ENCODE measurements at regions not wholly inside any gene's neighbourhood (a gene's known extent, or its start where the extent isn't known, plus 50 kb on each side); places are given as distances from the start of the nearest gene placed in this dataset.

DNA sequence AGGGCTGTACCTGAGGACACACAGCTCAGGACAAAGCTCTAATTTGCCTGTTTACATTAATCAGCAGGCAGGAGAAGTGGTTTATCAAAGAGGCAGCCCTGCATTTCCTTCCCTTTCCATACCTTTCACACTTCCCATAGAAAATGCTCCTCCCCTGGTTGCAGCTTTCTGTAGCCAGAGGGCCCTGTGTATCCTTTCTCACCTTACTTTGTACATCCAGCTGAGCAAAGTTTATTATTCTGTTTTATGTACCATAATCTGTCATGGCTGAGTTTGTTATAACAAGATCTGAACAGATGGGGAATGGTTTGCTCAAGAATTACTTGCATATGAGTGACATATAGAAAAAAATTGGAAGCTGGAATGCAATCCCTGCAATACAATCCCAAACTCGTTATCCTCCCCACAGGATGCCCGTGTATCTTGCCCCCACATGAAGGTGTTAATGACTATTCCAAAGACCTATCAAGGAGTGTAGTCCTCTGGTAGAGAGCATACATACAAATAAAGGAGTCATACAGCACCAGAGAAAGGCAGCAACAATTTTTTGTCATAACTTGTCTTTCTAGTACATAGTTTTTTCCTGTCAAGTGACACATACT lies 1025.8 kb upstream of the KLHL29 start:
- H3K9me3 ChIP-seq (ENCODE audit: control insufficient read depth, insufficient read depth, low read length): no peaks in the 10 kb centered on the region
- ATAC-seq (no peak), DNase-seq (no peak)
- Mint-ChIP-seq H3K27ac (no peak overlapping the region), H3K4me3 (no peak overlapping the region), H3K36me3 (no peaks in the 10 kb centered on the region), H3K4me1 (no peaks in the 10 kb centered on the region), H3K9me3 (peaks cover 3 to 7% of the 10 kb centered on the region in 2 donors), H3K27me3 (ENCODE audit: low read depth in 2 of 2) (no peaks in the 10 kb centered on the region)
- H3K36me3 ChIP-seq (ENCODE audit: control insufficient read depth, insufficient read depth, low read length): no peaks in the 10 kb centered on the region
- no peak overlapping the region for H3K27ac ChIP-seq (ENCODE audit: low read length)
- intact Hi-C loops (cut with micrococcal nuclease): no loop called here
- no peak overlapping the region for H3K4me3 ChIP-seq (ENCODE audit: low read length)
- no peaks in the 10 kb centered on the region for H3K4me1 ChIP-seq (ENCODE audit: control insufficient read depth, insufficient read depth, low read length)
- TF ChIP-seq, protein P1, sequence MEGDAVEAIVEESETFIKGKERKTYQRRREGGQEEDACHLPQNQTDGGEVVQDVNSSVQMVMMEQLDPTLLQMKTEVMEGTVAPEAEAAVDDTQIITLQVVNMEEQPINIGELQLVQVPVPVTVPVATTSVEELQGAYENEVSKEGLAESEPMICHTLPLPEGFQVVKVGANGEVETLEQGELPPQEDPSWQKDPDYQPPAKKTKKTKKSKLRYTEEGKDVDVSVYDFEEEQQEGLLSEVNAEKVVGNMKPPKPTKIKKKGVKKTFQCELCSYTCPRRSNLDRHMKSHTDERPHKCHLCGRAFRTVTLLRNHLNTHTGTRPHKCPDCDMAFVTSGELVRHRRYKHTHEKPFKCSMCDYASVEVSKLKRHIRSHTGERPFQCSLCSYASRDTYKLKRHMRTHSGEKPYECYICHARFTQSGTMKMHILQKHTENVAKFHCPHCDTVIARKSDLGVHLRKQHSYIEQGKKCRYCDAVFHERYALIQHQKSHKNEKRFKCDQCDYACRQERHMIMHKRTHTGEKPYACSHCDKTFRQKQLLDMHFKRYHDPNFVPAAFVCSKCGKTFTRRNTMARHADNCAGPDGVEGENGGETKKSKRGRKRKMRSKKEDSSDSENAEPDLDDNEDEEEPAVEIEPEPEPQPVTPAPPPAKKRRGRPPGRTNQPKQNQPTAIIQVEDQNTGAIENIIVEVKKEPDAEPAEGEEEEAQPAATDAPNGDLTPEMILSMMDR (IDR thresholded peaks at IDR 0.05): no peak
- WGBS (ENCODE audit: insufficient coverage): no CpG with 5 or more reads among the region's 2 CpGs
- H3K27me3 ChIP-seq (ENCODE audit: control insufficient read depth, insufficient read depth, low read length): no peaks in the 10 kb centered on the region

GRCh38 chr2:22360735-22361374 lies 1024.1 kb upstream of the KLHL29 start:
- DNase-seq (no peak), ATAC-seq (no peak)
- Histone ChIP-seq H3K4me1 (ENCODE audit: control insufficient read depth, insufficient read depth, low read length) (no peaks in the 10 kb centered on the region), H3K27me3 (ENCODE audit: control insufficient read depth, insufficient read depth, low read length) (no peaks in the 10 kb centered on the region), H3K27ac (ENCODE audit: low read length) (no peak overlapping the region), H3K4me3 (ENCODE audit: low read length) (no peak overlapping the region), H3K36me3 (ENCODE audit: control insufficient read depth, insufficient read depth, low read length) (no peaks in the 10 kb centered on the region), H3K9me3 (ENCODE audit: control insufficient read depth, insufficient read depth, low read length) (no peaks in the 10 kb centered on the region)
- Mint-ChIP-seq H3K27ac (no peak overlapping the region), H3K27me3 (ENCODE audit: low read depth in 2 of 2) (no peaks in the 10 kb centered on the region), H3K36me3 (no peaks in the 10 kb centered on the region), H3K4me1 (no peaks in the 10 kb centered on the region), H3K4me3 (no peak overlapping the region), H3K9me3 (peaks cover 3 to 8% of the 10 kb centered on the region in 2 donors)
- intact Hi-C loops (cut with micrococcal nuclease): no loop called here
- TF ChIP-seq, protein P1 (IDR thresholded peaks at IDR 0.05): no peak
- 58% methylated on average over 4 of the region's 4 CpGs for WGBS (ENCODE audit: insufficient coverage)

DNA sequence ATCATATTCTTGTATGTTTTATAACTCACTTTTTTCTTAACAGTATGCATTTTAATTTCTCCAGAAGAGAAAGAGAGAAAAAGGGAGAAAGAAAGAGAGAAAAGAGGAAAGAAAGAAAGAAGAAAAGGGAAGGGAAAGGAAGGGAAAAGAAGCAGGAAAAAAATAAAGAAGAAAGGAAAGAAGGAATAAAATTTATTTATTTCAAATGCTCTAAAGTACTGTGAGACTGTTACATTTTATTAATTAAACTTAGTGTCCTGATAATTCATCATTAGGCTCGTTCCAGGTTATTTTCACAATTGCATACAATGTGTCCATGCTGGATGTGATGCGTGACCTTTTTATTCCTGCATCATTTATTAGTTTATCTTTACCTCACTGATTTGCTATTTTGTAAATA lies 1023.4 kb upstream of the KLHL29 start:
- ATAC-seq (no peak), DNase-seq (no peak)
- H3K9me3 Mint-ChIP-seq: peaks cover 3 to 8% of the 10 kb centered on the region in 2 donors
- TF ChIP-seq, protein P1 (IDR thresholded peaks at IDR 0.05): no peak
- Histone ChIP-seq H3K9me3 (ENCODE audit: control insufficient read depth, insufficient read depth, low read length) (no peaks in the 10 kb centered on the region), H3K4me1 (ENCODE audit: control insufficient read depth, insufficient read depth, low read length) (no peaks in the 10 kb centered on the region), H3K36me3 (ENCODE audit: control insufficient read depth, insufficient read depth, low read length) (no peaks in the 10 kb centered on the region), H3K27ac (ENCODE audit: low read length) (no peak overlapping the region), H3K4me3 (ENCODE audit: low read length) (no peak overlapping the region), H3K27me3 (ENCODE audit: control insufficient read depth, insufficient read depth, low read length) (no peaks in the 10 kb centered on the region)
- no peaks in the 10 kb centered on the region for H3K27me3 Mint-ChIP-seq (ENCODE audit: low read depth in 2 of 2)
- H3K4me1 Mint-ChIP-seq: no peaks in the 10 kb centered on the region
- no peak overlapping the region for H3K4me3 Mint-ChIP-seq
- intact Hi-C loops (cut with micrococcal nuclease): no loop called here
- no peak overlapping the region for H3K27ac Mint-ChIP-seq
- 40% methylated on average over 1 of the region's 2 CpGs for WGBS (ENCODE audit: insufficient coverage)
- no peaks in the 10 kb centered on the region for H3K36me3 Mint-ChIP-seq

DNA sequence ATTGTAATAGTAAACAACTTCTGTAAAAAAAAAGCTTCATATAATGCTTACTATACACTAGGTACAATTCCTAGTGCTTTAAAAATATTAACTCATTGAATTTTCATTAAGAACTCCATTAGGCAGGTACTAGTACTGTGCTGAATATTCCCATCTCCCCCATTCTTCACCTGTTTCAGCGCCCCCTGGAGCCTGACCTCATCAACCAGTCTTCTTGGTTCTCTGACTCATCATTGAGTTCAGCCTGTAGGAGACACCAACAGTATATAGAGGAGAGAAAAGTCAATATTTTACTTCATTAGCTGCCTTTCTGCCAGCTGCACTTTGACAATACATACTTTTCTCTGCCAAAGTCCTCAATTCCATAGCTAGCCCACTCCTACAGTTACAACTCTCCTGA lies 1009.9 kb upstream of the KLHL29 start:
- no peaks in the 10 kb centered on the region for H3K4me1 ChIP-seq (ENCODE audit: control insufficient read depth, insufficient read depth, low read length)
- H3K4me3 ChIP-seq (ENCODE audit: low read length): no peak overlapping the region
- intact Hi-C loops (cut with micrococcal nuclease): no loop called here
- no CpG with 5 or more reads among the region's 1 CpG for WGBS (ENCODE audit: insufficient coverage)
- Mint-ChIP-seq H3K4me3 (no peak overlapping the region), H3K27ac (no peak overlapping the region), H3K9me3 (peaks cover 16 to 18% of the 10 kb centered on the region in 2 donors), H3K4me1 (no peaks in the 10 kb centered on the region), H3K27me3 (ENCODE audit: low read depth in 2 of 2) (no peaks in the 10 kb centered on the region), H3K36me3 (no peaks in the 10 kb centered on the region)
- H3K27me3 ChIP-seq (ENCODE audit: control insufficient read depth, insufficient read depth, low read length): no peaks in the 10 kb centered on the region
- no peaks in the 10 kb centered on the region for H3K9me3 ChIP-seq (ENCODE audit: control insufficient read depth, insufficient read depth, low read length)
- H3K27ac ChIP-seq (ENCODE audit: low read length): no peak overlapping the region
- no peak for ATAC-seq
- TF ChIP-seq, protein P1 (IDR thresholded peaks at IDR 0.05): no peak
- H3K36me3 ChIP-seq (ENCODE audit: control insufficient read depth, insufficient read depth, low read length): no peaks in the 10 kb centered on the region
- DNase-seq: no peak
